HL-60 (cell line): ENCODE measurements at regions not wholly inside any gene's neighbourhood (a gene's known extent, or its start where the extent isn't known, plus 50 kb on each side); places are given as distances from the start of the nearest gene placed in this dataset.
"Not testable (repeated sequence)": the region's sequence is repeated elsewhere in the genome, so short reads cannot be mapped to it uniquely, and the experiment has no call there.

ENCODE experiments used
- DNase-seq, 2 experiments: peaks; one replicate each; pipeline ENCODE4 v3.0.0-alpha.2; 2010 to 2020; ENCODE audit warnings: low read depth in 1 of 2, low spot score in 1 of 2
- H3K27ac ChIP-seq: fragments of 250-450 bp; sonication (Bioruptor Pico); replicated peaks from 2 replicates; pipeline ENCODE4 v1.5.1; 2020; ENCODE audit warnings: mild to moderate bottlenecking, moderate library complexity
- H3K27me3 ChIP-seq: fragments of 250-450 bp; sonication (Bioruptor Pico); 2 replicates; pipeline ENCODE4 v1.5.1; 2021; ENCODE audit warnings: mild to moderate bottlenecking, moderate library complexity; ENCODE audit not compliant: insufficient read depth, poor library complexity, severe bottlenecking
- H3K4me3 ChIP-seq: replicated peaks from 2 replicates; pipeline ENCODE4 v1.5.1; 2011; ENCODE audit warnings: mild to moderate bottlenecking, control low read depth, low read length; ENCODE audit not compliant: insufficient read depth
- CTCF ChIP-seq: IDR thresholded peaks from one replicate; pipeline ENCODE4 v1.5.1; 2011; ENCODE audit warnings: low read length, control low read depth, inconsistent platforms; ENCODE audit not compliant: insufficient read depth
- GABPA ChIP-seq: IDR thresholded peaks from 2 replicates; pipeline ENCODE4 v1.6.1; 2012; ENCODE audit warnings: low read depth
- POLR2AphosphoS5 ChIP-seq: IDR thresholded peaks from 2 replicates; pipeline ENCODE4 v1.6.1; 2012; ENCODE audit warnings: low read depth
- SPI1 ChIP-seq: IDR thresholded peaks from 2 replicates; pipeline ENCODE4 v1.6.1; 2012; ENCODE audit warnings: low read depth, mild to moderate bottlenecking, borderline replicate concordance
- TF ChIP-seq, protein P1 (sequence below): IDR thresholded peaks from 2 replicates; pipeline ENCODE4 v1.6.1; 2012; ENCODE audit warnings: low read depth; ENCODE audit not compliant: insufficient replicate concordance

DNA sequence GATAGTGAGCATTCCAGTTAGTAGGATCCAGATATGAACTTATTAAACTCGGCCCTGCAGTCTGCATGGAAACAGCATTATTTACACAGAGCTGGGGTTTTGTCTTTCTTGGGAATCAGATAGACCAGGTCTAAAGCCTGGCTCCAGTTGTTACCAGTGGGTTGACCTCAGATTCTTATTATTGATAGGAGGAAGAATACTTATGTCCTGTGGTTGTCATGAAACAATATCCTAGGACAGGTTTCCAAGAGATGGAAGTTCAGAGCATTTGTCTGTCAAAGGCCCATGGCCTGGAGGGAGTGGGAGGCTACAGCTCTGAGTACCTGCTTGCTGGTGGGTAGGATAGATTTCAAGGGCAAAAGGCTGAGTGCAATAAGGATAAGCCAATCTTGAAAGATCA lies 129.2 kb downstream of the BOD1 start:
- TF ChIP-seq, protein P1, sequence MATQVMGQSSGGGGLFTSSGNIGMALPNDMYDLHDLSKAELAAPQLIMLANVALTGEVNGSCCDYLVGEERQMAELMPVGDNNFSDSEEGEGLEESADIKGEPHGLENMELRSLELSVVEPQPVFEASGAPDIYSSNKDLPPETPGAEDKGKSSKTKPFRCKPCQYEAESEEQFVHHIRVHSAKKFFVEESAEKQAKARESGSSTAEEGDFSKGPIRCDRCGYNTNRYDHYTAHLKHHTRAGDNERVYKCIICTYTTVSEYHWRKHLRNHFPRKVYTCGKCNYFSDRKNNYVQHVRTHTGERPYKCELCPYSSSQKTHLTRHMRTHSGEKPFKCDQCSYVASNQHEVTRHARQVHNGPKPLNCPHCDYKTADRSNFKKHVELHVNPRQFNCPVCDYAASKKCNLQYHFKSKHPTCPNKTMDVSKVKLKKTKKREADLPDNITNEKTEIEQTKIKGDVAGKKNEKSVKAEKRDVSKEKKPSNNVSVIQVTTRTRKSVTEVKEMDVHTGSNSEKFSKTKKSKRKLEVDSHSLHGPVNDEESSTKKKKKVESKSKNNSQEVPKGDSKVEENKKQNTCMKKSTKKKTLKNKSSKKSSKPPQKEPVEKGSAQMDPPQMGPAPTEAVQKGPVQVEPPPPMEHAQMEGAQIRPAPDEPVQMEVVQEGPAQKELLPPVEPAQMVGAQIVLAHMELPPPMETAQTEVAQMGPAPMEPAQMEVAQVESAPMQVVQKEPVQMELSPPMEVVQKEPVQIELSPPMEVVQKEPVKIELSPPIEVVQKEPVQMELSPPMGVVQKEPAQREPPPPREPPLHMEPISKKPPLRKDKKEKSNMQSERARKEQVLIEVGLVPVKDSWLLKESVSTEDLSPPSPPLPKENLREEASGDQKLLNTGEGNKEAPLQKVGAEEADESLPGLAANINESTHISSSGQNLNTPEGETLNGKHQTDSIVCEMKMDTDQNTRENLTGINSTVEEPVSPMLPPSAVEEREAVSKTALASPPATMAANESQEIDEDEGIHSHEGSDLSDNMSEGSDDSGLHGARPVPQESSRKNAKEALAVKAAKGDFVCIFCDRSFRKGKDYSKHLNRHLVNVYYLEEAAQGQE: no peak
- TF ChIP-seq GABPA (no peak), CTCF (no peak), POLR2AphosphoS5 (no peak), SPI1 (no peak)
- H3K27me3 ChIP-seq: peaks cover 3% of the 10 kb centered on the region

DNA sequence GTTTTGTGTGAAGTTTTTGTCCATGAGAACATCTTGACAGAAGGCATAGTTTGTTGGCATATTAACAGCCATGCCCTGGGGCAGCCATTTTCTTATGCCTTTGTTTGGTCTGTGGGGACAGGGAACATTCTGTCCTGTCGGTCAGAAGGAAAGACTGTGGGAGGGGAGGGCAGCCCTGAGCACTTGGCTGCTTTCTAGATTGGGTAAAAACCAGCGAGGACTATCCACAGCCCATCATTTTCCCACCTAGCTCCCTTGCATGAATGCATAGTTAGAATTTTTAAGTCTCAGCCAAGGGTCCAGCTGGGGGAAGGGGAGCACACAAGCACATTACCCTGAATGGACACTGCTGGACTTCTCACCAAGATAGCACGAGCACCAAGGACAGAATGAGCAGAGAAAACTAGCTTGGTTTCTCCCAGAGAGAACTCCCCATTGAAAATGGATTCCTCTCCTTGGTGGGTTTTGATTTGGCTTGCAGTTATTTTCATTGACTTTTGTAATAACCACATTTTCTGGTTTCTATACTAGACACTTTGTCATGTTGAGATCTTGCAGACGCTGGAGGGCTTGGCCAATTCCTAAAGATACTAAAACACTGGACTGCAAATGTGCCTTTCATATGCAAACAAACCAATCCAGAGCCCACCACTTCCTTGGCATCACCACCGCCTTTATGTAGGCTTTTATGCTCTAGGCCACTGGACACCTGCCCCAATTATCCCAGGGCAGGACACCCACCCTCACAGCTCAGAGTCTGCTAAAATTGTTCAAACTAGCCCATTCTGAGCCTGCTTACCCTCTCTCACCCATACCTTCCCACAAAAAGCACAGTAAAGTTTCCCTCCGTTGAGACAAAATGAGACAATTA lies 129.9 kb downstream of the BOD1 start:
- H3K27me3 ChIP-seq: peaks cover 3% of the 10 kb centered on the region
- no peak for TF ChIP-seq CTCF
- TF ChIP-seq POLR2AphosphoS5: no peak
- TF ChIP-seq GABPA: no peak
- TF ChIP-seq SPI1: no peak
- TF ChIP-seq, protein P1: no peak
- no peak for DNase-seq
- H3K4me3 ChIP-seq: no peak overlapping the region
- no peak overlapping the region for H3K27ac ChIP-seq

More for the DNA sequence above, 129.2 kb downstream of the BOD1 start:
- no peak for DNase-seq
- Histone ChIP-seq H3K27ac (no peak overlapping the region), H3K4me3 (no peak overlapping the region)

GRCh38 chr5:173484569-173484968 lies 131.9 kb downstream of the BOD1 start:
- DNase-seq: no peak
- peaks cover 3% of the 10 kb centered on the region for H3K27me3 ChIP-seq
- no peak overlapping the region for H3K27ac ChIP-seq
- no peak for TF ChIP-seq CTCF
- TF ChIP-seq, protein P1: no peak
- TF ChIP-seq GABPA: no peak
- TF ChIP-seq POLR2AphosphoS5: no peak
- TF ChIP-seq SPI1: no peak
- no peak overlapping the region for H3K4me3 ChIP-seq

DNA sequence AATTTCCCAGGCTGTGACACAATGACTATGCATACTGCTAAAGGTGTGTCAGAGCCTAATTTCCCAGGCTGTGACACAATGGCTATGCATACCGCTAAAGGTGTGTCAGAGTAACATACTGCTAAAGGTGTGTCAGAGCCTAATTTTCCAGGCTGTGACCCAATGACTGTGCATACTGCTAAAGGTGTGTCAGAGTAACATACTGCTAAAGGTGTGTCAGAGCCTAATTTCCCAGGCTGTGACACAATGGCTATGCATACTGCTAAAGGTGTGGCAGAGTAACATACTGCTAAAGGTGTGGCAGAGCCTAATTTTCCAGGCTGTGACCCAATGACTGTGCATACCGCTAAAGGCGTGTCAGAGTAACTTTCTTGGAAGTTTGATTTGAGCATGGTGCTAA lies 132.9 kb downstream of the BOD1 start:
- H3K27me3 ChIP-seq, H3K27ac ChIP-seq, H3K4me3 ChIP-seq, DNase-seq: not testable (repeated sequence)
